GM18507 (cell line): ENCODE measurements at regions not wholly inside any gene's neighbourhood (a gene's known extent, or its start where the extent isn't known, plus 50 kb on each side); places are given as distances from the start of the nearest gene placed in this dataset.

Experiments used
- DNase-seq: peaks from one replicate; pipeline ENCODE4 v3.0.0; 2011; ENCODE audit warnings: low read depth; ENCODE audit not compliant: insufficient read length; ENCODE audit errors: extremely low spot score
- FAIRE-seq: peaks from 2 replicates; lab custom pipeline; 2011; peaks lifted over from hg19 to GRCh38; lab: Jason Lieb, UNC

GRCh38 chr13:47121092-47121763, 224.4 kb upstream of the HTR2A start:
- DNase-seq (no peak), FAIRE-seq (no peak)

DNA sequence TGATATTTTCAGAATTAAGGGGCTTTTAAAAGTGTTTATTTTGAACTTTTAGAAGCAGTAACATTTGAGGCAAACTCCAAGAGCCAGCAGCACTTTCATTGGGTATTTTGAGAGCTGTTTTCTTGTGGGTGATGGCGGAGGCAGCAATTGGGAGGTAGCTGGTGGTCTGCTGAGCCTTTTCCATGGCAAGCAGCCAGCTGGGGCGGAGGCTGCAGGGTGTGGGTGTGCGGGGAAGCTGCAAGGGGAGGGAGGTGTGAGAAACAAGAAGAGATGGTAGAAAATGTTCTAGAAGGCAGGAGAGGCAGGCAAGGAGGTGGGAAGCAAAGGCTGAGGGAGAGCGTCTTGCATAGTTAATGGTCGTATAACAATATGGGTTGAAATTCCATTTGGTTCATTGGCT, 223.4 kb upstream of the HTR2A start:
- FAIRE-seq = no peak
- no peak for DNase-seq

DNA sequence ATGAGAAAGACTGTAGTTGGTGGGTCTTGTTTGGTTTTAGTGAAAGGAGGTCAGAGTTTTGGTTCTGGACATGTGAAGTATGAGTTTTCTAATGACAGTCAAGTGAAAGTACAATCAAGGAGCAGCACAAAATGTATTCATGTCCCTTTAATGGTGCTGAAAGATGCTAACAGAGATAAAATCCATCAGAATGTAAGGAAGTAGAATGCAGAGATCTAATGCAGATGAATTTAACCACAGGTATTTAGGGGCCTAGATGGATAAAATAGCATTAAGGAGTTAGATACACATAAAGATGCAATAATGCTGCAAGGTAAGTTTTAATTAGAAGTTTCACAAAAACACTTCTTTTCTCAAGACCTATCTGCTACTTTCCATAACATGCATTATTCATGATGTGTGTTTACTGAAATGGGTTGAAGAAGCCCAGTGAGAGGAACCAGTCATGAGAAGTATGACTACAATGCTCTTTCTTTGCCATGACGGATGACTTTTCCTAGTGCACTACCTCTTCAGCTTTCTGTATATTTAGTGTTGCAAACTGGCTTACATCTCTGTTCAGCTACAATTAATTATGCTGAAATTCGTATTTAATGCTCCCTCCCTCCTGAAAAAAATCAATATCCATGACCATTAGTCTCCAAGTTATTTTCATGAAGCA, 222.9 kb upstream of the HTR2A start:
- no peak for FAIRE-seq
- no peak for DNase-seq

DNA sequence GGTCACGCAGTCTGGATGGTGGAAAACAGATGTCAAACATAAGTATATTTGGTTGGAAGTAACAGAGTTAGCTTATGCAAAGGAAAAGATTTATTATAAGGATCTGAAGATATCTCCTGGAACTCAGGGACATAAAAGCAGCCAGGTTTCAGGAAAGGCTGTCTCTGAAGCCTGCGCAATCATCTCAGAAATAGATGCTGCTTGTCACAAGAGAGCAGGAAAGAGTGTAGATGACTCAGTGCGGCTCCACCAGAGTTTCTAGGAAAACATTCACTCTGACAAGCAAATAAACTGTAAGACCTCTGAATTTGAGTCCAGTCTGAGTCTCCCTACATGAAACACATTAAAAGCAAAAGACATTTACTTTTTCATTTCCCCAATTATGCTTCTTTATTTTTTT, 220.4 kb upstream of the HTR2A start:
- DNase-seq = no peak
- no peak for FAIRE-seq

GRCh38 chr13:47114030-47114429, 217.2 kb upstream of the HTR2A start:
- DNase-seq = no peak

DNA sequence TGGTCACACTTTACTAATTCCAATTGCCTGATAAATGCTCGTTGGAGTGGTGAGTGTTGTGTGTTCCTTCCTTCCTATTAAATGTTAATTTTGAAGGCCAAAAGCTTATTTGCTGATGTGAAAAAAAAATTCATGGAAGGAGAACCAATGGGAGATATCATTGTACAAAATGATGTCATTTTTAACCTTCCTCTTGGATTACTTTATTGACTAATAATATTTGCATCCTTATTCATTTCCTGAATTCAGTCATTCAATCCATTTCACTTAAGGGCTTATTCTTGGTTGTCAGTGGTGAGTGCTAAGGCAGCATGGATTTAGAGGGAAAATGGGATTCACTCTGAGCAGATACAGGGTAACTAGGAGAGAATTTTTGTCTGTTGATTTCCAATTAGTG, 216.0 kb upstream of the HTR2A start:
- DNase-seq = no peak
- FAIRE-seq = no peak

More at GRCh38 chr13:47114030-47114429, 217.2 kb upstream of the HTR2A start:
- FAIRE-seq = no peak

DNA sequence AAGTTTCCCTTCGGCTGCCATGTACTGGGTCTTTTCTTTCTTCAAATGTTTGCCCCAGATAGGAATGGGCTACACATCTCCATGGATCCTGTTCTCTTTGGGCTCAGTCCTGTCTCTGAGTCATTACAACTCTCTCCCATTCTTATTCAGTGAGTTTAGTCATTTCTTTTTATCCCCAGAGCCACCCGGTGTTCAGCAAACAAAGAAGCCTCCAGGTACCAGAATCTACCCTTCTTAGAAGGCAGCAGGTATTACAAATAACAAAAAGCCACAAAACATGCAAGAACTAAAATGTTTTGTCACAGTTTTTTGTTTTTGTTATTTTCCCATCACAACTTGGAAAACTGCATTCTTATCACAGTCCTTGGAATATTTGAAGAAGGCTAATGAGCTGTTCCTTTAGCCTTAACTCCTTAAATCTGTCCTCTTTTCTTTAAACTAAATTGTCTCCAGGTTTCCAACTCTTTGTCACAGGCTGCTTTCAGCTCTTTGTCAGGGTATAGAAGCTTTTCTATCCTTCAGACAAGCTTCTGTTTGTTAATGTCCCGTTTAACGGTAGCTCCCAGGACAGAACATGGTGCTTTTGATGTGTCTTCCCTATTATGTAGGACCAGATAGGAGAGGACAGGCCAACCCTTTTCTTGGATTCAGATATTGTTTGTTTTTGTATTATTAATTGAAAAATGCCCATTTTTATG, 215.5 kb upstream of the HTR2A start:
- no peak for FAIRE-seq
- DNase-seq = no peak

DNA sequence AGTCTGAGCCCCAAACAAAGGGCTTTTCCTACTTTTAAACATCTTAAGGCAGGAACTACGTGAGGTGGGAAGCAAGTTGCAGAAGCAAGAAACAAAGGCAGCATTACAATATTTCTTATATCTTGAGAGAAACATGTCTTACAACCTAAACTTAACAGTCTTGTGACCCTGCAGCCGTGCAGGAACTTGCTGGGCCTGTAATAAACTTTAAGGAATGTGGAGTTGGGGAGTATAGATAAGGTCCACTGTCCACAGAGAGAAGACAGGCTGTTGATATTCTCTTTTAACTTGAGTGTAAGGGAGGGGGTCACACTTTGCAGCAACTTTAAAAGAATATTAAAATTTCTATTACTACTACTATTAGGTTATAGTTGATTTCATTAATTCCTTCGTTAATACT, 214.6 kb upstream of the HTR2A start:
- DNase-seq = no peak

DNA sequence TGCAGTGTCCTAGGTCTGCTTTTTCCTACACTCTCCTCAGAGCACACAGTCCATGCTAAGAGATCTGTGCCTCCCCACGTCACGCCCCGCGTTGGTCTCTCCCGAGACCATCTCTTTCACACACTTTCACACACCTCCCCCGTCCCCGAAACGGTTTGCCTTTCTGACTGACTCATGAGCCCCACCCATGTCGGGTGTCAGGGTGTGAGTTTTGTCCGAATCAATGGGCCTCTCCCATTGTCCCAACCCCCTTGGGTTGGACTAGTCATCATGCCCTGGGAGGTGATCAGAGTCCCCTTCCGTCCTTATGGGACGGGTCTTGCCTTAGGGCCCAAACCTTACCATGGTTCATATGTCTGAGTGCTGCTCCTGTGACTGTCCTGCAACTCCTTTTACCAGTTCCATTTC, 214.0 kb upstream of the HTR2A start:
- DNase-seq (no peak), FAIRE-seq (no peak)

More for the DNA sequence above, 214.6 kb upstream of the HTR2A start:
- no peak for FAIRE-seq

DNA sequence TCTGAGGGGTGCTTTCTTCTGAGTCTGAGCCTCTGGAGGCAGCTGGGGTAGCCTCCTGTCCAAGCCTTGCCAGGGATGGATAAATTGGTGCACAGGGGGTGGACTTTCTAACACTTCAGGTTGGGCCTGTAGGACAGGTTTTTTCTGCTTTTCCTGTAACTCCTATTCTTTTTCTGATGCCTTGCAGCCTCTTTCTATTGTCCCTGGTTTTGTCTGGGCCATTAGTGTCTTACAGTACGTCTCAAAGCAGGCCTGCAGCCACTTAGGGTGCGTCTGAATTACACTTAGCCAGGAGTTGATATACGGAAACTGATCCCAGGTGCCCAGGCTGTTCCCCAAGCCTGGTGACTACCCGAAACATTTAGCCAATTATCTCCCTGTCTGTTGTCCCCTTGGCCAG, 213.3 kb upstream of the HTR2A start:
- FAIRE-seq = no peak
- no peak for DNase-seq

- DNase-seq (no peak), FAIRE-seq (peak; percentile 59)
These were observed 212.2 kb upstream of the HTR2A start for GRCh38 chr13:47109028-47109427.

GRCh38 chr13:47100214-47100853, 203.5 kb upstream of the HTR2A start:
- DNase-seq = peak; percentile 22
- peak; percentile 92 for FAIRE-seq

DNA sequence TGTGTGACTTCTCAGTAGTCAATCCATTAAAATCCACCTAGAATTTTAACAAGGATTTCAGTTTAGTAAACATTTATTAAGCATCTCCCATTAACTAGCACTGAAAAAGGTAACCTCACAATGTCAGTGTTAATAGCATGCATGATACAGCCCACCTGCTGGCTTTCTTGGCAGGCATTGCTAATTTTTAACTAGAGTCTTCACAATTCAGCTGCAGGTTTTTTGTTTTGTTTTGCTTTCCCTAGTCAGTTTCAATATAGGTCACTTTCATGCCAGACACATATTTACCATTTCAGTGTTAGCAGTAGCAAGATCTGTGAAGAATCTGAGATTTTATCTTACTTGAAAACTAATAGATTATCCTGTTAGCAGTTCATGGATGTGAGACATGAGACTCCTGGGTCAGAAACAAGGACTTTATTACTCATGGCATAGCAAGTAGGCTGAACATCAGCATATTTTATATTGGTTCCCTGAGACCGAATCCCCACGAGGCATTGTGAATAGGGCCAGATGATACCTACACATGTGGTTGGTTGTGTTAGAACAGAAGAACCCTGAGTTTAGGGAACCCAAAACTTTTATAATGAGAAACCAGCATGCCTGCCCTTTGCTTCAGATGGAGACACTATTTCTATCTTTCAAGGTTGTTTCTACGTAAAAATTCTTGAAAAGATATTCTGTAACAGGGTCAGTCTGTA, 198.0 kb upstream of the HTR2A start:
- FAIRE-seq (peak; percentile 91), DNase-seq (no peak)

- DNase-seq = no peak
These were observed 195.3 kb upstream of the HTR2A start for GRCh38 chr13:47092202-47092601.

DNA sequence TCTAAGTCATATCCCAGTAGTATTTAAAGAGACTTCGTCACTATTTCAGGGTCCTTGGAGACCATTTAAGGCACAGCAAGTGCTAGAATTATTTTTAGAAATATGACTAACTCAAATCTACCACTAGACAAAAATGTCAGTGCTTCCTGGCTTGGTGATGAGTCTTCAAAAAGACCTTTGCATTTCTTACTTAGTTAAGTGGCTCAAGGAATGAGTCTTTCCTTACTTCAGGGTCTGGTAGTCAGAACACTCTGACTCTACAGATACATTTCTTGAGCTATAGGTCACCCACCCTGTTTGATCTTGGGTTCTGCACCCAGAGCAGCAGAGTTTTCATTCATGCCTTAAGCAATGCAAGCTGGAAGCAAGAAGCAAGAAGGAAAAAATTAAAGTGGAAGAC, 191.0 kb upstream of the HTR2A start:
- no peak for DNase-seq
- no peak for FAIRE-seq

More at GRCh38 chr13:47092202-47092601, 195.3 kb upstream of the HTR2A start:
- no peak for FAIRE-seq

GRCh38 chr13:47087241-47087640, 190.4 kb upstream of the HTR2A start:
- FAIRE-seq = no peak
- no peak for DNase-seq

DNA sequence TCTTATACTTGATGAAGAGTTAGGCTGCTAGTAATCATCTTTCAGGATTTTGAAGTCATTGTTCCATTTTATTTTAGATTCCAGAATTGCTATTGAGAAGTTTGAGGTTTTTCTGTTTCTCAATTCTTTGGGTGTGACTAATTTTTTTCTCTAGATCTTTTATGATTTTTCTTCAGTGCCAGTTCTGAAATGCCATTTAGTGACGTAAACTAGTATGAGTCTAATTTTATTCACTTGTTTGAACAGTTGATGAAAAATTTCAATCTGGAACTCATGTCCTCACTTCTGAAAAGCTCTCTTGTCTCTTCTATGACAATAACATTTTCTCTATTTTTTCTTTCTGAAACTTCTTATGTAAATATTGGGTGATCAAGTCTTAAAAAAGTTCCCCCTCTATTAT, 188.5 kb upstream of the HTR2A start:
- no peak for DNase-seq
- FAIRE-seq = no peak

- DNase-seq (no peak), FAIRE-seq (no peak)
These were observed 185.0 kb upstream of the HTR2A start for GRCh38 chr13:47081850-47082249.

GRCh38 chr13:47081246-47081645, 184.4 kb upstream of the HTR2A start:
- no peak for FAIRE-seq
- DNase-seq = no peak

DNA sequence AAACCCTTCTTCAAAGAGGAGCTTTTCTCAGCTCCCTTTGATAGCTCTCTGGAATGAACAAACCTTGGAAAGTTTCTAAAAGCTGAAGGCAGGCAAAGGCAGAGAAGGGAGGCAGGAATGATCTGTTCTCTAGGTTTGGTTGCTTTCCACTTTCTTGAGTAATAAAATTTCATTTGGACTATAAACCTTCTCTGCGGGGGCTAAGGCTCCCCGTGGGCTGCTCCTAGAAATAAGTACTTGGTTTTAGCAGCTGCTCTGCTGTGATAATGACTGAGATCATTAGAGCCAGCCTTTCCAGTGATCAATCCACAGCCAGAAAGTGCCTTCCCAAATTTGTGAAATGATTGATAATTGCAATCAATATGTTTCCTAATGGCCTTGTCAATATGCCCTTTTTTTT, 183.8 kb upstream of the HTR2A start:
- no peak for FAIRE-seq
- DNase-seq = no peak
